Testis (tissue), 2 donors: ENCODE measurements at regions not wholly inside any gene's neighbourhood (a gene's known extent, or its start where the extent isn't known, plus 50 kb on each side); places are given as distances from the start of the nearest gene placed in this dataset.

Experiments used
- CTCF ChIP-seq, 3 experiments: fragments of 450-650 bp in 2 of 3; fragments of 200-600 bp in 1 of 3; sonication (generic) in 1 of 3; IDR thresholded peaks; one replicate each; pipeline ENCODE4 v1.5.1; 2016 to 2019; ENCODE audit warnings: antibody characterized with exemption in 3 of 3, mild to moderate bottlenecking in 2 of 3, moderate library complexity in 1 of 3
- POLR2A ChIP-seq: fragments of 450-650 bp; IDR thresholded peaks from one replicate; pipeline ENCODE4 v1.6.1; 2017; ENCODE audit warnings: antibody characterized with exemption, mild to moderate bottlenecking, moderate library complexity

- TF ChIP-seq POLR2A (no peak), CTCF (IDR thresholded peaks at IDR 0.05) (no peak)
Measured at GRCh38 chr7:106752367-106752766, 91.4 kb upstream of the CCDC71L start.
